PC-9 (cell line): ENCODE measurements at regions not wholly inside any gene's neighbourhood (a gene's known extent, or its start where the extent isn't known, plus 50 kb on each side); places are given as distances from the start of the nearest gene placed in this dataset.

Experiments used
- EZH2 ChIP-seq: fragments of 200-600 bp; sonication (generic); IDR thresholded peaks from 2 replicates; pipeline ENCODE4 v1.8.0; 2017; ENCODE audit warnings: antibody characterized with exemption, low read depth
- TF ChIP-seq, protein P1 (sequence below): fragments of 200-600 bp; sonication (generic); conservative IDR thresholded peaks from 2 replicates; pipeline ENCODE4 v1.6.1; 2017; ENCODE audit warnings: mixed run types, antibody characterized with exemption, mild to moderate bottlenecking, moderate library complexity

DNA sequence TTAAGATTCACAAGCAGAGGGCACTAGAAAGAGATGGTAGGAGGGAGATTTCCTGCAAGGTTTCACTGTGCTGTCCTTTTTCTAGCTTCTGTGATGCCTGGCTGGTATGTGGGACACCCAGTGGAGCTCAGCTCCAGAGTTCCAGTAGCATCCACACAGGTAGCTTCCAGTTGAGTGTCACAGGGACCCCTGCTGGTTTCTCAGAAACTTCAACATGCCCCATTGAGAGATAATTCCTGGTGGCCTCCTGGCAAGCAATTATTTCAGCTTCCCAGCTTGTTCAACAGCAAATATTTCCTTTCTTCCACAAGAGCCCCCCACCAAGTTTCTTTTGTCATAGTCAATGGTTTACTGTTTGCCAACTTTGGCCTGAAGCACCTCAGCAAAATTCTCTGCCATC is 858.7 kb downstream of the REEP3 start:
- TF ChIP-seq, protein P1, sequence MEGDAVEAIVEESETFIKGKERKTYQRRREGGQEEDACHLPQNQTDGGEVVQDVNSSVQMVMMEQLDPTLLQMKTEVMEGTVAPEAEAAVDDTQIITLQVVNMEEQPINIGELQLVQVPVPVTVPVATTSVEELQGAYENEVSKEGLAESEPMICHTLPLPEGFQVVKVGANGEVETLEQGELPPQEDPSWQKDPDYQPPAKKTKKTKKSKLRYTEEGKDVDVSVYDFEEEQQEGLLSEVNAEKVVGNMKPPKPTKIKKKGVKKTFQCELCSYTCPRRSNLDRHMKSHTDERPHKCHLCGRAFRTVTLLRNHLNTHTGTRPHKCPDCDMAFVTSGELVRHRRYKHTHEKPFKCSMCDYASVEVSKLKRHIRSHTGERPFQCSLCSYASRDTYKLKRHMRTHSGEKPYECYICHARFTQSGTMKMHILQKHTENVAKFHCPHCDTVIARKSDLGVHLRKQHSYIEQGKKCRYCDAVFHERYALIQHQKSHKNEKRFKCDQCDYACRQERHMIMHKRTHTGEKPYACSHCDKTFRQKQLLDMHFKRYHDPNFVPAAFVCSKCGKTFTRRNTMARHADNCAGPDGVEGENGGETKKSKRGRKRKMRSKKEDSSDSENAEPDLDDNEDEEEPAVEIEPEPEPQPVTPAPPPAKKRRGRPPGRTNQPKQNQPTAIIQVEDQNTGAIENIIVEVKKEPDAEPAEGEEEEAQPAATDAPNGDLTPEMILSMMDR: 0 out of 2 replicates have a peak, but pooled peaks have one; percentile 31
- no peak for TF ChIP-seq EZH2
